GM18873 (cell line): ENCODE measurements at regions not wholly inside any gene's neighbourhood (a gene's known extent, or its start where the extent isn't known, plus 50 kb on each side); places are given as distances from the start of the nearest gene placed in this dataset.
"Not testable (repeated sequence)": the region's sequence is repeated elsewhere in the genome, so short reads cannot be mapped to it uniquely, and the experiment has no call there.

Experiments used
- ATAC-seq: cut with Tn5 transposase; IDR thresholded peaks from one replicate; pipeline ENCODE4 v1.9.1; 2021; ENCODE audit warnings: mild to moderate bottlenecking, moderate library complexity, moderate number of reproducible peaks; ENCODE audit not compliant: unreplicated experiment, low FRiP score

DNA sequence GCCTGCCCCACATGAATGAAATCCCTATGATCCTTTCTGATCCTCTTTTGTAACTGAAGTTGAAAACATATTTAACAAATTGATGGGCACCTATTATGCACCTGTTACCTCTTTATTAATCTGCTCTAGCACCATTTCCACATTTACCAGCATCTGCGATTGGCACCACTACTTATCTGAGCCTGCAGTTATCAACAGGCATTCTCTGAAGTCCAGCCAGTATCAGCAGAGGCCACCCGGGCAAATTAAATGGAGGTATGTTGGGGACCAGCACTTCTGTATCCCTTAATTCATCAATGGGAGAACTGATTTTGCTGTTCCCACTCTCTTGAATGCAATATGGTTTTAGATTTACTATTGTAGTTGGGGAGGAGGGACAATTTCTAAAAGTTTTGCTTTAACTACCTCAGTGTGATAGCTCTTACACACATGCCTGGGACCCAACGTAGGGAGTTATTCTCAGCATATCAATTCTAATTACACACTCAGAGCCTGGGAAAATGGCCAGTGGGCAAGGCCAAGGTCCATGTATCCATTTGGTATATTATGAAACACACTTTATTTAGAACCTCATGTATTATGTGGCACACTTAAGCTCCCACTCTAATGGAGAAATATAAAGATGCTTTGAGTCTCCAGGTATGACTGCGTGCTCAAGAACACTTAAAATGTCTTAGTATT, 1927.1 kb upstream of the PCDH7 start:
- no peak for ATAC-seq

DNA sequence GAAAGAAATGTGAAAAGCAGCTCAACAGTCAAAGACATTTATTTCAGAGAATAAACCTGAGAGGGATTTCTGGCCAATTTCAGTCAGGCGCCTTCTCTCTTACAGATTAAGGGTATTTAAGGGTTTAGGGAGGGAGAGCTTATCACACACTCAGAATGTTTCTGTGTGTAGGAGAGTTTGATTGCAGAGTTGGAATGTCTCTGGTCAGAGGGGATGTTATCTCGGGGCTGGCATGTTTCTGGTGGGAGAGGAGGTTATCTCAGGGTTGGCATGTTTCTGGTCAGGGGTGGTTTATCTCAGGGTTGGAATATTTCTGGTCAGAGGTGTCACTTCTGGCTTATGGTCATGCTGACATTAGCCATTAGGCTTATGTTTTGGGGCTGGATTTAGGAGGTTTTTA, 1920.5 kb upstream of the PCDH7 start:
- no peak for ATAC-seq

DNA sequence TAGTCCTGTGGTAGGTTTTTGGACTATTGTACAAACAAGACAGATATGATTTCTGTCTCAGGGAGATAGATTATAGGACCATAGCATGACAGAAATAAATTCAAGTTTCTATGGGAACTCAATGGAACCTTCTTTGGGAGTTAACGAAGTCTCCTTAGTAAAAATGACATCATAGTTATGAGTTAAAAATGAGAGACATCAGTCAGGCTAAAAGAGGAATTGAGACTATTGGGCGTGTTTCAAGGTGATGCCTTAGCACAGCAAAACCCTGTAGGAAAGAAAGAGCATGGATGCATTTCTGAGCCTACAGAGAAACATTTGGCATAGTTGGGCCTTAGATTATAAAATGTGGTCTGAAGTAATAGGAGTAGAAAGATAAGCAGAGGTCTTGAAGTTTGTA, 1909.1 kb upstream of the PCDH7 start:
- no peak for ATAC-seq

DNA sequence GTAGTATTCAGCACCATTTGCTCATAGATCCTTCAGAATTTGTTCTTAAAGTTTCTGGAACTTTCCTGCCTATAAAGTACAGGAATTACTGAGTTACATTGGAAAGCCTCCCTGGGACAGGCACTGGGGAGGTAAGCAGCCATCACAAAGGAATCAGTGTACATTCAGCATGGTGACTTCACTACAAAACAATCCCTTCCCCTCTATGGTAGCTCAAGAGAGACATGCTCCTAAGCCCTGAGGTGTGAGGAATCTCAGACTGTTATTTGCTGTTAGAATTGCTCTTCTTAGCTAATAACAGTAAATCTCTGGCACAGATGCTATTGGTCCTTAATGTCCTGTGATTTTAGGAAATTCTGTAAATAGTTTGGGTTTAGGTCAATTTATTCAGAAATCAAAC, 1898.0 kb upstream of the PCDH7 start:
- no peak for ATAC-seq

DNA sequence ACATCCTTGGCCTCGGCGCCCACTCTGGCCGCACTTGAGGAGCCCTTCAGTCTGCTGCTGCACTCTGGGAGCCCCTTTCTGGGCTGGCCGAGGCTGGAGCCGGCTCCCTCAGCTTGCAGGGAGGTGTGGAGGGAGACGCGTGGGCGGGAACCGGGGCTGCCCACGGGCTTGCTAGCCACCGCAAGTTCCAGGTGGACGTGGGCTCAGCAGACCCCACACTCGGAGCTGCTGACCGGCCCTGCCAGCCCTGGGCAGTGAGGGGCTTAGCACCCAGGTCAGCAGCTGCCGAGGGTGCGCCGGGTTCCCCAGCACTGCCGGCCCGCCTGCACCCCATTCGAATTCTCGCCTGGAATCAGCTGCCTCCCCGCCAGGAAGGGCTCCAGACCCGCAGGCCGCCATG, 1892.3 kb upstream of the PCDH7 start:
- ATAC-seq = no peak

DNA sequence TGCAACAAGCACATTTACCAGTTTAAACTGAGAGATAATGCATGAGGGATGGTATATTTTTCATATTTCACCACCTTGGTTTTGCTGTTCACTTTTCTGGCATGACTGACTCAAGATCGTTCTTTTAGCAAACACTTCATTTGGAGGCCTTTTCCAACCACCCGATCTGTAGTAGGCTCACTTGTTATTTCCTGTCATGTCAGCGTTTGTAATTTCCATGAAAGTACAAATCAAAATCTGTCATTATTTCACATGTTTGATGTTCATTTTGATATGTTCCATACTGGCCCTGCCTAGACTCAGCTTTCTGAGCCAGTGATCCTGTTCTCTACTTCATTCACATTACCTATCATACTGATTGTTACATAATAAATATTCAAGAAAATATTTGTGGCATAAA, 1888.3 kb upstream of the PCDH7 start:
- no peak for ATAC-seq

DNA sequence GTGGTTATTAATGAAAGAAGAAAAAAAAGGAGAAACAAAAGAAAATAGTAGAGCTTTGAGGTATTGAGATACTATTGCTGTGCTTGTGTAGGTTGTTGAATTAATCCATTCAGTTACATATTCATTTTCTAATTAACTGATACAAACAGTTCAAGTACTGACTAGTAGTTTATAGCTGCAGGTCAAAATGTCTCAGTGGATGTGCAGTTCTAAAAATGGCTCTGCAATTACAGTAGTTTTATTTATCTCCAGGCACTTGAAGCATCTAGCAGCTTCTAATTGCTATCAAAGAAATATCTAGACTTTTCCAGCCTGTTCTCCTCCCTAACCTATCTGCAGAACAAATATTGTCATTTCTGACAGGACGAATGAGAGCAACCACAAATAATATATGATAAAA, 1887.7 kb upstream of the PCDH7 start:
- ATAC-seq = no peak

DNA sequence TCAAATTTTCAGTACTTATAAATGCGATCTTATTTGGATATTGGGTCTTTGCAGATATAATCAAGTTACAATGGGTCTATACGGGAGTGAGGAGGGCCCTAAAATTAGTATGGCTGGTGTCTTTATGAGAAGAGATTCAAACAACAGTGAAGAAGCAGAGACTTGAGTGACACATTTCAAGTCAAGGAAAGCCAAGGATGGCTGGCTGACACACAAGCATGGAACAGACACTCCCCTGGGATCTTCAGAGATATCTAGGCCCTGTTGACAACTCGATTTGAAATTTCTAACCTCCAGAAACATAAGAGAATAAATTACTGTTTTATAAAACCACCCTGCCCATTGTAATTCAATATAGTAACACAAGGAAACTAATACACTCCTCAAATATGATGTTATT, 1886.0 kb upstream of the PCDH7 start:
- ATAC-seq = no peak

DNA sequence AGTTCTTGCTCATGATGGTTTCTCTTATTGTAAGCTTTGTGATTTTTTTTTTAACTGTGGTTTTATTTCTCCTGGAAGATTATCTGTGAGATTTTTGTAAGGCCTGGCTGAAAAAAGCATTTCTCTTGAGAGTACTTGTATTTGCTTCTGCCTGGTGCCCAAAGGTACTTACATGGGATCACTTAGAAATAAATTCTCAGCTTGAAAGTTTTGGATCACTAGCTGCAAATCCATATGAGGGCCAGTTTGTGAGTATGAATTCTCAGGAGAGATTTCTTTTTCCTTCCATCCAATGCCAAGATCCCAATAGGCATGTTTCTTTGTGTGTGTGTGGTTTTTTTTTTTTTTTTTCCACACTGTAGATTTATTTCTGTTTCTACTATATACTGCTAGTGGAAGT, 1884.7 kb upstream of the PCDH7 start:
- no peak for ATAC-seq

DNA sequence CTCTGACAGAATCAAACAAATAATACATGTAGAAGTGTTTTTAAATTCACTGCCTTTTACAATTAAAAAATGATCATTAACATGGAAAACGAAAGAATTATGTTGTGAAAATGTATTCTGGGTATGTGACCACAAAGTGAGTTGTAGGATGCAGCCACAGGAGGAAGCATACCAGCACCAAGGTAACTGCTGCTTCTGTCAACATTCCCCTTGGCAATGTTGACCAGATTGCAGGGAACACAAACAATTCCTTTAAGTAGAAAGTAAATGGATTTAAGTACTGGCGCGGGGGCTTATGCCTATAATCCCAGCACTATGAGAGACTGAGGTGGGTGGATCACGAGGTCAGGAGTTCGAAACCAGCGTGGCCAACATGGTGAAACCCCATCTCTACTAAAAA, 1877.9 kb upstream of the PCDH7 start:
- ATAC-seq = no peak

DNA sequence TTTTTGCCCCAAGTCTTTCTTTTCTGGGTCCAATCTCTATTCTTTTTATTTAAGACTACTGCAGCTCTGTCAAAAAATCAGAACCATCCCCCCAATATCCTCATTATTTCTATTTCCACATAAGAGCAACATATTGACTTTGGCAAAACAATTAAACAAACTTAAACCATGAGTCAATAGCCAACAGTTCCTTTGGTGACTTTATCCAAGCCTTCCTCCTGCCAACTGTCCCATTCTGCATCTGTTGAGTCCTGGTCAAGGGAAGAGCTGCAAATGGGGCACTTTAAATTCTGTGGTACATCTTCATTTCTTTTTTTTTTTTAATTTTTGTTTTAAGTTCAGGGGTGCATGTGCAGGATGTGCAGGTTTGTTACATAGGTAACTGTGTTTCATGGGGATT, 1875.0 kb upstream of the PCDH7 start:
- ATAC-seq = no peak

DNA sequence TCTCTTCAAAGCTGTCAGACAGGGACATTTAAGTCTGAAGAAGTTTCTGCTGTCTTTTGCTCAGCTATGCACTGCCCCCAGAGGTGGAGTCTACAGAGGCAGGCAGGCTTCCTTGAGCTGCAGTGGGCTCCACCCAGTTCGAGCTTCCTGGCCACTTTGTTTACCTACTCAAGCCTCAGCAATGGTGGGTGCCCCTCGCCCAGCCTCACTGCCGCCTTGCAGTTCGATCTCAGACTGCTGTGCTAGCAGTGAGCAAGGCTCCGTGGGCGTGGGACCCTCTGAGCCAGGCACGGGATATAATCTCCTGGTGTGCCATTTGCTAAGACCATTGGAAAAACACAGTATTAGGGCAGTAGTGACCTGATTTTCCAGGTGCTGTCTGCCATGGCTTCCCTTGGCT, 1863.1 kb upstream of the PCDH7 start:
- ATAC-seq = not testable (repeated sequence)

DNA sequence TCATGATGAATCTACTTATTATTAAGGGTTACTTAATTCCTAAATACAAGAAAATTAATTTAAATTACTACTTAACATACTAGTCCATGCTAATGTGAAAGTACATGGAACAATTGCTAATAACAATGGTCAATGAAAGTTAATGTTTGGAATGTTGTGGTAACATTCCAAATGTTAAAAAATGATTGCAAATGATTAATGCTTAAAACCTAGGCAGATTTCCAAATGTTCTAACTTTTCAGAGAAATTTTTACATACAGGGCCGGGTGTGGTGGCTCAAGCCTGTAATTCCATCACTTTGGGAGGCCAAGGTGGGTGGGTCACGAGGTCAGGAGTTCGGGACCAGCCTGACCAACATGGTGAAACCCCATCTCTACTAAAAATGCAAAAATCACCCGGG, 1851.3 kb upstream of the PCDH7 start:
- no peak for ATAC-seq

DNA sequence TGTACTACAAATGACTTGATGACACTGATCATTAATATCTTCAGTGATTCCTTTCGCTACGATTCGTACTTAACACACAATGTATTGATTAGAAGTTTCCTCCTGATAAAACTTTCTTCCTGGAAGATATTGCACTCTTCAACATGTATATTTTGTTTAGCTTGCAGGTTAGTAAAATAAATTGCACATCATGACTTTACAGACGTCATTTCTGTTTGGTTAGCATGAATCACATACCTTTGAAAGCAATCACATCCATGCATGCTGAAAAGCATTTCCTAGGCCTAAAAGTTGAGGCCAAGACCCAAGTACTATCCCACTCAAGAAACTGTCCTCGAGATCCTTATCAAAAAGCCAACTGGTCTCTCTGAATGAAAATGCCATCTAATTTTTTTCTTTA, 1841.0 kb upstream of the PCDH7 start:
- no peak for ATAC-seq

DNA sequence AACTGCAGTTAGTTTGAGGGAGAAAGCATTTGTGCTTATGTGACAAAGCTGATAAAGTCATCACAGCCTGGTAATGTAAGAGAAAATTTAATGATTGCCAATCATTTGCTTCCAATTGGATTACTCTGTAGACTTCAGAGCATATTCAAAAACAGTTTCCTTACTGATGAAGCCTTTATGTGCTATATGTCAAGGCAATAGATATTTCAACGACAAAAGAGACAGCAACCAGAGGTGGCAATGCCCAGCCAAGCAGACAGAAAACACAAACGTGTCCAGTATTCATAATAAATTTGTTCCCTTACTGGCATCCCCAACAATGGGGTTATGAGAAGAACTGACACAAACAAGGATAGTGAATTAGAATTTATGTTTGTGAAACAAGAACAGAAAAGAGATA, 1840.3 kb upstream of the PCDH7 start:
- no peak for ATAC-seq

DNA sequence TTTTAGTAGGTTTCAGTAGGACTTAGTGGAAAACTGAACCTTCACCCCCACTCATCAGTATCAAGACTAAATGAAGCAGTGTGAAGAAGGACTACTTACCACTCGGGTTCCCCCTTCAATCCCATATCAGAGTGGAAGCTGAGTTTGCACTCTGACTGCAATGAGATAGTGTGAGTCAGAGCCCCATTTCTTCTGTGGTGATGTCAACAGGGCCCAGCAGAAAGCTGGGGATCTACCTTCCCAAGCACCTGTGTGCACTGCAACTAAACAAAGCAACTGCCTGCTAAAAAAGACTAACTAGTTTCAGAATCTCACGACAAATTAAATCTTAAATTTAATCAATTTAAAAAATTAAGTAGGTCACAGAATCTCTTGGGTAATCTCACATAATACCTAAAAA, 1837.0 kb upstream of the PCDH7 start:
- no peak for ATAC-seq

DNA sequence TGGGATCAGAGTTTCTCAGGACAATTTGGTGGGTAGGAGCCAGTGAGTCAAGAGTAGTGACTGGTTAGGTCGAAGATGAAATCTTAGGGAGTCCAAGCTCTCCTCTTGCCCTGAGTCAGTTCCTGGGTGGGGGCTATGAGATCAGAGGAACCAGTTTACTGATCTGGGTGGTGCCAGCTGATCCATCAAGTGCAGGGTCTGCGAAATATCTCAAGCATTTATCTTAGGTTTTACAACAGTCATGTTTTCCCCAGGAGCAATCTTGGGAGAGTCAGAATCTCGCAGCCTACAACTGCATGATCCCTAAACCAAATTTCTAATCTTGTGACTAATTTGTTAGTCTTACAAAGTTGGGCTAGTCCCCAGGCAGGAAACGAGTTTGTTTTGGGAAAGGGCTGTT, 1833.2 kb upstream of the PCDH7 start:
- ATAC-seq = no peak

DNA sequence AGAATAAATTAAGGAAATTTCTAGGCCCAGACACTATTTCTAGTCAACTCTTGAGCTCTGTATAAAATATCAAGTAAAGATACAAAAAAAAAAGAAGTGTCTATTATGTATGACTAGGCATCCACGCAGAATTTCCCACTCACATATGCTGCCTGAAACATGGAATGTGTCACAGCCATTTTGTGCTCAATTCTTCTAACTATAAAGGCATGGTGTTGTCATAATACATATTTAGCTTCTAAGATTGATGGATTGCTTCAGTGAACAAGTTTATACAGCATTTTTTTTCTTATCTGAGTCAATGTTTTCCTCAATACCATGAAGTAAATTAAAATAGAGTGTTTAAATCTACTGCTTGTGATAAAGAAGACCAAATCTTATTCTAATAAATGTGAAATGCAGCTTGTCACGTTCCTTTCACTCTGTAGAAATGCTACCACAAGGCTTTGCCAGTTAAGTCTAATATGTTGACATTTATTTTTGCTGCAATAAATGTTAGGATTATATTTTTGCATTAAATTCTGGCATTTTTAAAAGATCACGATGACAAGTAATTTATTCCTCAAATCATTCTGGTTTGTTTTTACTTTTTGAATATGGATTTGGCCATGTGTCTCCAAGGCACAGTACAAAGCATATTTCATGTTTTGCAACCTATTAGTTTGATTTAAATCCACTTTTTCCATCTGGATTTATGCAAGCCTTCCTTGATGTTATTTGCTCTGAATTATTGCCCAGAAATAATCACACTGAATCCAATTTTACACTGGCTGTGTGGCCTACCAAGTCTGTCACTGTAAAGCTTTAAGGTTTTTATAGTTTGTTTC, 1829.0 kb upstream of the PCDH7 start:
- ATAC-seq = no peak

DNA sequence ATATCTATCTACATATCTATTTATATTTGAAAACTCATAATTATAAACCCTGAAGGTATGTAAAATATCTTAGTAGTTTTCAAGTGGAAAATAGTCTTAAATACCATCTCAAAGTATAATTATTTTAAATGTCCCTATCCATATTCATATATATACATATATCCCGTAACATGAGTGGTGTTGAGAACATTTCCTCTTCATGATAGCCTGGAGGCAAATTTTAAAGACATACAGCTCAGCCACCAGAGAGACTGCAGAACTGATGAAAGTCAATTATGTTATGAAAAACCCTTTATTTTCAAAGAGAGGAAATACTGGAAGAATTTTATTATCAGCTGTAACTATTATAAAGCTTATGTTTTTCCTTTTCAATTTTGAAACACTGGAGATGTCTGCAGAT, 1806.7 kb upstream of the PCDH7 start:
- ATAC-seq = no peak

DNA sequence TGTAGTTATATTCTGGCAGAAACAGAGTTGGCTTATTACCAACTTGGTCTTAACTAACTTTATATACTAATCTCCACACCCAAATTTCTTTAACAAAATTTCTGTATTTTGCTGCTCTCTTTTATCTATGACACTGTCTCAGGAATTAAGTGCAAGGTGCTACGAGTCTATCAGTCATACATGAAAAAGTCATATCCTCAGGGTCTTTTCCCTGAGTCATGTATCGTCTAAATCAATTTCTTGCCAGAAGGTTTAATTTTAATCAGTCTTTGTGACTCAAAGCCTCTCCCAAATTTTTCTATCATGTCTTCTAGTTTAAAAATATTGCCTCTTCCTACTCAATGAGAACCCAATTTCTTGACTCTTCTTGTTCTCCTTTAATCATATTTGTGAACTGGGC, 1803.6 kb upstream of the PCDH7 start:
- ATAC-seq = no peak

DNA sequence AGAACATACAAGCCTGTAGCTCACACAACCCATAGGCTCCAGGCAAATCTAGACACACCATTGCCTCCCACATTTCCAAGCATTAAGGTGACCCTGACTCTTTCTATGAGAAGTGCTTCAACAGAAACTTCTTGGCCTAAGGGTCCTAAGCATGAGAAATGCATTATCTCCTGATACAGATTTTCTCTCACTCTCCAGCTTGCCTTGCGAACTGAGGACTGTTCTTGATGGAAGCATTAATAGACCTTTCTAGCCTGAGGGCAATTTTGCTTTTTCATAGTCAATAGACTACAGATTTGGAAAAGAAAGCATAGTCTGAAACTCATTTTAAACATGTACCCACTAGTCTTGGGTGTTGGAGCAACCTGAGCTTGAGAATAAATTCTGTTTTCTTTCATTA, 1801.3 kb upstream of the PCDH7 start:
- ATAC-seq = no peak

DNA sequence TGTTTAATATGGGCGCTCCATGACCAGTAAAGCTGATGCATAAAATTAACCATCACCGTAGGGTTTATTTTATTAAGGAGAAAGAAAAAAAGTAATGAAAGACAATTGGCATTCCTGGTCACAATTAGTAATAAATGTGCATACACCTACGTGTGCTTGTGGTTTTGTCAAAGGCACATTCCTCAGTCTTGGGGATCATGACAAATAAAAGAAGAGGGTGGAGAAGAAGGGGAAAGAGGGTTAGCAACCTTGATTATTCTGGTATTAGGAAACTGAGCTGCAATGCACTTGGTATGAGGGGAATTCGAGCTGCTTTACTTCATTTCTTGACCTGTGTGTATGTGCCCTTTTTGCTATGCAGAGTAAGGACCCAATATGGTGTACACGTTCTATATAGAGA, 1798.3 kb upstream of the PCDH7 start:
- ATAC-seq = no peak
